Lower leg skin (tissue), 3 donors: ENCODE measurements at regions not wholly inside any gene's neighbourhood (a gene's known extent, or its start where the extent isn't known, plus 50 kb on each side); places are given as distances from the start of the nearest gene placed in this dataset.

Experiments used
- POLR2A ChIP-seq, 2 donors: fragments of 450-650 bp; IDR thresholded peaks; one replicate each; pipeline ENCODE4 v1.6.1; 2016 to 2017; ENCODE audit warnings: antibody characterized with exemption in 2 of 2, mild to moderate bottlenecking in 1 of 2, moderate library complexity in 1 of 2
- TF ChIP-seq, protein P1 (sequence below), 3 donors: fragments of 450-650 bp; IDR thresholded peaks; one replicate each; pipeline ENCODE4 v1.5.1; 2016; ENCODE audit warnings: antibody characterized with exemption in 3 of 3, mild to moderate bottlenecking in 3 of 3, moderate library complexity in 2 of 3

DNA sequence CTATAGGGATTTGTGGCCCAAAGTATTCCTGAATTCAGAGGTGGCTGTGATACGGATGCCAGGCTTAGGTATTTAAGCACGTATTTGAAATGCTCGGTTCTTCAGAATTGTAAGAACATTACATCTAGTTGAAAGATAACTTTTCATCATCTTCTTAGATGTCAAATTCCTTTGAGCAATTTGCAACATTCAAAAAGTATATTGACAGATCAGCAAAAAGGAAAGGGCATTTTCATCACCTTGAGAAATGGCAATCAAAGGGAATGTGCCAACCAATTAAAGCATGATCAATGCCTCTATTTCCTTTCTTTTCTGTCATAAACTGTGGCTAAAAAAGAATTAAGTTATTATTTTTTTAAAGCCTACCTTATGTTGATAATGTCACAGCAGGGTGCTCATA lies 66.3 kb upstream of the LRRTM4 start:
- TF ChIP-seq, protein P1, sequence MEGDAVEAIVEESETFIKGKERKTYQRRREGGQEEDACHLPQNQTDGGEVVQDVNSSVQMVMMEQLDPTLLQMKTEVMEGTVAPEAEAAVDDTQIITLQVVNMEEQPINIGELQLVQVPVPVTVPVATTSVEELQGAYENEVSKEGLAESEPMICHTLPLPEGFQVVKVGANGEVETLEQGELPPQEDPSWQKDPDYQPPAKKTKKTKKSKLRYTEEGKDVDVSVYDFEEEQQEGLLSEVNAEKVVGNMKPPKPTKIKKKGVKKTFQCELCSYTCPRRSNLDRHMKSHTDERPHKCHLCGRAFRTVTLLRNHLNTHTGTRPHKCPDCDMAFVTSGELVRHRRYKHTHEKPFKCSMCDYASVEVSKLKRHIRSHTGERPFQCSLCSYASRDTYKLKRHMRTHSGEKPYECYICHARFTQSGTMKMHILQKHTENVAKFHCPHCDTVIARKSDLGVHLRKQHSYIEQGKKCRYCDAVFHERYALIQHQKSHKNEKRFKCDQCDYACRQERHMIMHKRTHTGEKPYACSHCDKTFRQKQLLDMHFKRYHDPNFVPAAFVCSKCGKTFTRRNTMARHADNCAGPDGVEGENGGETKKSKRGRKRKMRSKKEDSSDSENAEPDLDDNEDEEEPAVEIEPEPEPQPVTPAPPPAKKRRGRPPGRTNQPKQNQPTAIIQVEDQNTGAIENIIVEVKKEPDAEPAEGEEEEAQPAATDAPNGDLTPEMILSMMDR (IDR thresholded peaks at IDR 0.05) = no peak
- TF ChIP-seq POLR2A (IDR thresholded peaks at IDR 0.05) = no peak
